Tibial artery (tissue), 4 donors: ENCODE measurements at regions not wholly inside any gene's neighbourhood (a gene's known extent, or its start where the extent isn't known, plus 50 kb on each side); places are given as distances from the start of the nearest gene placed in this dataset.

Experiments
- DNase-seq, 2 donors: peaks; one replicate each; pipeline ENCODE4 v3.0.0-alpha.2; 2019
- H3K27ac ChIP-seq, 2 donors: fragments of 200-600 bp; sonication (generic) in 1 of 2; 1 replicate in 1 of 2; 2 replicates in 1 of 2; pipeline ENCODE4 v1.5.1; 2018 to 2019; ENCODE audit warnings: mild to moderate bottlenecking in 1 of 2
- H3K27me3 ChIP-seq, 2 donors: fragments of 200-600 bp; sonication (generic) in 1 of 2; one replicate each; pipeline versions ENCODE4 v1.5.1 to v1.6.0; 2016 to 2019
- H3K36me3 ChIP-seq, 3 donors: fragments of 200-600 bp; sonication (generic) in 2 of 3; one replicate each; pipeline ENCODE4 v1.5.1; 2016 to 2019; ENCODE audit warnings: mild to moderate bottlenecking in 2 of 3
- H3K4me1 ChIP-seq, 4 donors: fragments of 200-600 bp; sonication (generic) in 2 of 4; 1 replicate in 3 of 4; 2 replicates in 1 of 4; pipeline ENCODE4 v1.5.1; 2016 to 2019
- H3K4me3 ChIP-seq, 2 donors: fragments of 200-600 bp; sonication (generic) in 1 of 2; 1 replicate in 1 of 2; 2 replicates in 1 of 2; pipeline ENCODE4 v1.5.1; 2018 to 2019; ENCODE audit warnings: mild to moderate bottlenecking in 2 of 2
- H3K9me3 ChIP-seq, 3 donors: fragments of 200-600 bp; sonication (generic) in 1 of 3; one replicate each; pipeline ENCODE4 v1.5.1; 2016 to 2019
- CTCF ChIP-seq, 2 experiments: fragments of 200-600 bp in 1 of 2; fragments of 450-650 bp in 1 of 2; IDR thresholded peaks; one replicate each; pipeline ENCODE4 v1.5.1; 2017 to 2019; ENCODE audit warnings: antibody characterized with exemption in 2 of 2, mild to moderate bottlenecking in 1 of 2, moderate library complexity in 1 of 2
- intact Hi-C: fragments of 100-400 bp; cut with DNase I; formaldehyde crosslinking; loops from one replicate; pipeline ENCODE4 v1.15.0; 2023; ENCODE audit warnings: low total_unique reads

- DNase-seq = no peak
- no peak for TF ChIP-seq CTCF (IDR thresholded peaks at IDR 0.05)
- H3K4me1 ChIP-seq = no peaks in the 10 kb centered on the region
- H3K36me3 ChIP-seq = no peaks in the 10 kb centered on the region
- no peaks in the 10 kb centered on the region for H3K27me3 ChIP-seq
- intact Hi-C loops = no loop called here
- no peak overlapping the region for H3K4me3 ChIP-seq
- no peak overlapping the region for H3K27ac ChIP-seq
- no peaks in the 10 kb centered on the region for H3K9me3 ChIP-seq
These were observed 114.7 kb downstream of the TNFAIP3 start for GRCh38 chr6:137981758-137982157.

GRCh38 chr6:137982418-137983189, 115.5 kb downstream of the TNFAIP3 start:
- Histone ChIP-seq H3K4me3 (no peak overlapping the region), H3K27ac (no peak overlapping the region), H3K27me3 (no peaks in the 10 kb centered on the region), H3K9me3 (no peaks in the 10 kb centered on the region), H3K36me3 (no peaks in the 10 kb centered on the region), H3K4me1 (no peaks in the 10 kb centered on the region)
- TF ChIP-seq CTCF (IDR thresholded peaks at IDR 0.05) = no peak
- DNase-seq = no peak
- intact Hi-C loops = no loop called here

- no peaks in the 10 kb centered on the region for H3K4me1 ChIP-seq
- no peak for TF ChIP-seq CTCF (IDR thresholded peaks at IDR 0.05)
- H3K27me3 ChIP-seq = no peaks in the 10 kb centered on the region
- intact Hi-C loops = no loop called here
- no peaks in the 10 kb centered on the region for H3K36me3 ChIP-seq
- H3K4me3 ChIP-seq = no peak overlapping the region
- DNase-seq = no peak
- H3K9me3 ChIP-seq = no peaks in the 10 kb centered on the region
- H3K27ac ChIP-seq = no peak overlapping the region
These were observed 116.2 kb downstream of the TNFAIP3 start for GRCh38 chr6:137983269-137983668.

- no peak for TF ChIP-seq CTCF (IDR thresholded peaks at IDR 0.05)
- no peaks in the 10 kb centered on the region for H3K27me3 ChIP-seq
- no peaks in the 10 kb centered on the region for H3K4me1 ChIP-seq
- intact Hi-C loops = no loop called here
- no peak for DNase-seq
- H3K9me3 ChIP-seq = no peaks in the 10 kb centered on the region
- H3K36me3 ChIP-seq = no peaks in the 10 kb centered on the region
- H3K4me3 ChIP-seq = no peak overlapping the region
- no peak overlapping the region for H3K27ac ChIP-seq
These were observed 117.6 kb downstream of the PERP start for GRCh38 chr6:137989664-137990063.

DNA sequence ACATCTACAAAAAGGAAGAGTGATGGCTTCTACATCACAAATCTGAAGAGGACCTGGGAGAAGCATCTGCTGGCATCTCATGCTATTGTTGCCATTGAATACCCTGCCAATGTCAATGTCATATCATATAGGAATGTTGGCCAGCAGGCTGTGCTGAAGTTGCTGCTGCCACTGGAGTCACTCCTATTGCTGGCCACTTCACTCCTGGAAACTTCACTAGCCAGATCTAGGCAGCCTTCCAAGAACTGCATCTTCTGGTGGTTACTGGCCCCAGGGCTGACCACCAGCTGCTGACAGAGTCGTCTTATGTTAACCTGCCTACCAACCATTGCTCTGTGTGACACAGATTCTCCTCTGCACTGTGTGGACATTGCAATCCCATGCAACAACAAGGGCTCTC, 111.8 kb downstream of the PERP start:
- peaks cover 0 to 3% (median 0%) of the 10 kb centered on the region in 3 donors for H3K9me3 ChIP-seq
- no peak overlapping the region for H3K27ac ChIP-seq
- H3K4me1 ChIP-seq = no peaks in the 10 kb centered on the region
- no peak for DNase-seq
- H3K4me3 ChIP-seq = no peak overlapping the region
- no peak for TF ChIP-seq CTCF (IDR thresholded peaks at IDR 0.05)
- intact Hi-C loops = no loop called here
- no peaks in the 10 kb centered on the region for H3K27me3 ChIP-seq
- no peaks in the 10 kb centered on the region for H3K36me3 ChIP-seq
